ENCODE measurements at regions not wholly inside any gene's neighbourhood (a gene's known extent, or its start where the extent isn't known, plus 50 kb on each side); places are given as distances from the start of the nearest gene placed in this dataset.

DNA sequence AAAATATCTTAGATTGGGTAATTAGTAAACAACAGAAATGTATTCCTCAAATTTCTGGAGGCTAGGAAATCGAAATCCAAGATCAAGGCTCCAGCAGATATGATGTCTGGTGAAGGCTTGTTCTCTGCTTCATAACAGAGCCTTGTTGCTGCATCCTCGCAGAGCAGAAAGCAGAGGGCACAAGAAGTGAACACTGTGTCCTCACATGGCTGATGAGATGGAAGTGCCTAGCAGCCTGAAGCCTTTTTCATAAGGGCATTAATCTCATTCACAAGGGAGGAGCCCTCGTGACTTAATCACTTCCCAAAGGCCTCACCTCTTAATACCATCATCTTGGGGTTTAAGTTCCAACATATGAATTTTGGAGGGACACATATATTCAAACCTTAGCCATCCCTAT, 77.2 kb upstream of the FOXD3 start:
- H3K79me2 ChIP-seq (ENCODE audit: insufficient read depth, low read depth, low read length), result no peaks in the 10 kb centered on the region
- intact Hi-C loops (cut with micrococcal nuclease; ENCODE audit: unreplicated experiment), result no loop called here
- CTCF ChIA-PET (ENCODE audit: unreplicated experiment), result interaction anchor here (0.5 kb wide), 1 partner anchor 16 kb away, joined by 5 read pairs; no protein-coding TSS in a partner anchor
- H3K4me3 ChIP-seq (ENCODE audit: low read depth, low read length, poor library complexity, severe bottlenecking), result no peak overlapping the region
- no TSS peak for BruUV-seq (replicated peaks)
- no peaks in the 10 kb centered on the region for H4K20me1 ChIP-seq (ENCODE audit: insufficient read depth, low read length)
- H3K4me1 ChIP-seq (ENCODE audit: insufficient read depth, low read length, poor library complexity, severe bottlenecking), result no peaks in the 10 kb centered on the region
- TF ChIP-seq EZH2phosphoT487 (IDR thresholded peaks at IDR 0.05; ENCODE audit: borderline replicate concordance, low read depth, low read length) (no peak), CTCF (conservative IDR thresholded peaks at IDR 0.05; ENCODE audit: low read length) (no peak)
- no peaks in the 10 kb centered on the region for H3K9me3 ChIP-seq (ENCODE audit: low read length)
- no peak overlapping the region for H3K27ac ChIP-seq (ENCODE audit: low read depth, low read length, poor library complexity, severe bottlenecking)
- DNase-seq (ENCODE audit: low spot score), result no peak
- no peaks in the 10 kb centered on the region for H3K9me2 ChIP-seq (ENCODE audit: insufficient read depth, low read length)
- H3K36me3 ChIP-seq (ENCODE audit: insufficient read depth, low read length), result no peaks in the 10 kb centered on the region
- H2AFZ ChIP-seq (ENCODE audit: low read length), result no peak overlapping the region
- no peak overlapping the region for H3K4me2 ChIP-seq (ENCODE audit: low read length)
- POLR2A ChIA-PET, result no interaction called here

DNA sequence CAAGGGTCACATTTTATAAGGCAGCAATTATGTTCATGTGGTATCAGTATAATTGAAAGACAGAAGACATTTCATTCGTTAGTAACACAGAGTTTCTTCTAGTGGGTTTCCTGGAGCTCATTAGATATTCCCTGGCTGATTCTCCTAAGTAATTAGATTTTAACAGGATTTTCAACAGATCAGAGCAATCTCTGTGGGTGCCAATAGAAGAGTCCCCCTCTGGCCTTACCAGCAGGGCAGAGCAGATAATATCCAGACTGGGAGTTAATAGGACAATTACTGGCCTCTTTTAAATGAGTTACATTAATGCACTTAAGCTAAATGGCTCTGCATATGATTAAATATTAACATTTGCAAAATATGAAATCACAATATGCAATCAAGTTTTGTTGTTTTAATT, 74.2 kb upstream of the FOXD3 start:
- no peaks in the 10 kb centered on the region for H3K9me3 ChIP-seq (ENCODE audit: low read length)
- CTCF ChIA-PET (ENCODE audit: unreplicated experiment), result interaction anchor here (0.5 kb wide), 1 partner anchor 16 kb away, joined by 3 read pairs; no protein-coding TSS in a partner anchor
- no peak overlapping the region for H2AFZ ChIP-seq (ENCODE audit: low read length)
- no peak for DNase-seq (ENCODE audit: low spot score)
- TF ChIP-seq EZH2phosphoT487 (IDR thresholded peaks at IDR 0.05; ENCODE audit: borderline replicate concordance, low read depth, low read length), result no peak
- no peak for TF ChIP-seq CTCF (conservative IDR thresholded peaks at IDR 0.05; ENCODE audit: low read length)
- H3K79me2 ChIP-seq (ENCODE audit: insufficient read depth, low read depth, low read length), result no peaks in the 10 kb centered on the region
- no peak overlapping the region for H3K4me2 ChIP-seq (ENCODE audit: low read length)
- H3K9me2 ChIP-seq (ENCODE audit: insufficient read depth, low read length), result no peaks in the 10 kb centered on the region
- POLR2A ChIA-PET, result no interaction called here
- intact Hi-C loops (cut with micrococcal nuclease; ENCODE audit: unreplicated experiment), result no loop called here
- H3K4me3 ChIP-seq (ENCODE audit: low read depth, low read length, poor library complexity, severe bottlenecking), result no peak overlapping the region
- H3K27ac ChIP-seq (ENCODE audit: low read depth, low read length, poor library complexity, severe bottlenecking), result no peak overlapping the region
- no peaks in the 10 kb centered on the region for H3K4me1 ChIP-seq (ENCODE audit: insufficient read depth, low read length, poor library complexity, severe bottlenecking)
- BruUV-seq (replicated peaks), result no TSS peak
- H4K20me1 ChIP-seq (ENCODE audit: insufficient read depth, low read length), result no peaks in the 10 kb centered on the region
- H3K36me3 ChIP-seq (ENCODE audit: insufficient read depth, low read length), result no peaks in the 10 kb centered on the region

DNA sequence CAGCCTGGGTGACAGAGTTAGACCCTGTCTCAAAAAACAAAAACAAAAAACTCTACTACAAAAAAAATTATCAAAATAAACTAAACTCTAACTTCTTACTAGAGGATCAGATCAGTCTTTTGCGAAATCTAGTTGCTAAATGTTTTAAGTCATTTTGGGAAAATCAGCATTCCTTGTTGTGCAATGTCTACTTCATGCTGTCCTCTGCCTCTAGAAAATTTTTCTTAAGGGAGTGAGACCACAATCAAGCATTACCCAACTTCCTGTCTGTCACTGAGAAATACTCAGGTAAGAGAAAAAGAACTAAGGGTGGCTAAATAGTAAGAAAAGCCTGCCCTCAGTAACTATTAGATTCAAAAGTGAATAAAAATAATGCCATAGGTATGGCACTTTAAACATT, 67.2 kb upstream of the FOXD3 start:
- Histone ChIP-seq H3K4me1 (ENCODE audit: insufficient read depth, low read length, poor library complexity, severe bottlenecking) (no peaks in the 10 kb centered on the region), H3K9me2 (ENCODE audit: insufficient read depth, low read length) (no peaks in the 10 kb centered on the region), H3K4me3 (ENCODE audit: low read depth, low read length, poor library complexity, severe bottlenecking) (no peak overlapping the region), H3K79me2 (ENCODE audit: insufficient read depth, low read depth, low read length) (no peaks in the 10 kb centered on the region), H3K27ac (ENCODE audit: low read depth, low read length, poor library complexity, severe bottlenecking) (no peak overlapping the region), H3K9me3 (ENCODE audit: low read length) (no peaks in the 10 kb centered on the region), H3K36me3 (ENCODE audit: insufficient read depth, low read length) (no peaks in the 10 kb centered on the region), H3K4me2 (ENCODE audit: low read length) (no peak overlapping the region), H2AFZ (ENCODE audit: low read length) (no peak overlapping the region), H4K20me1 (ENCODE audit: insufficient read depth, low read length) (no peaks in the 10 kb centered on the region)
- POLR2A ChIA-PET, result no interaction called here
- TF ChIP-seq CTCF (conservative IDR thresholded peaks at IDR 0.05; ENCODE audit: low read length) (no peak), EZH2phosphoT487 (IDR thresholded peaks at IDR 0.05; ENCODE audit: borderline replicate concordance, low read depth, low read length) (no peak)
- CTCF ChIA-PET (ENCODE audit: unreplicated experiment), result no interaction called here
- intact Hi-C loops (cut with micrococcal nuclease; ENCODE audit: unreplicated experiment), result no loop called here
- BruUV-seq (replicated peaks), result no TSS peak
- no peak for DNase-seq (ENCODE audit: low spot score)

Data from OCI-LY7 (cell line).